KMS-11 (cell line): ENCODE measurements at regions not wholly inside any gene's neighbourhood (a gene's known extent, or its start where the extent isn't known, plus 50 kb on each side); places are given as distances from the start of the nearest gene placed in this dataset.

Source experiments
- H2AFZ ChIP-seq: fragments of 200-600 bp; sonication (generic); 2 replicates; pipeline ENCODE4 v1.6.1; 2016; ENCODE audit warnings: antibody characterized with exemption, mixed run types, low read depth
- H3K27ac ChIP-seq: fragments of 200-600 bp; sonication (generic); 2 replicates; pipeline ENCODE4 v1.6.1; 2016; ENCODE audit warnings: mild to moderate bottlenecking, mixed run types
- H3K27me3 ChIP-seq: fragments of 200-600 bp; sonication (generic); 2 replicates; pipeline ENCODE4 v1.6.1; 2017; ENCODE audit warnings: mild to moderate bottlenecking, low read depth, mixed run types, moderate library complexity; ENCODE audit not compliant: insufficient read depth
- H3K36me3 ChIP-seq: fragments of 200-600 bp; sonication (generic); 2 replicates; pipeline ENCODE4 v1.6.1; 2017; ENCODE audit warnings: mild to moderate bottlenecking, mixed run types; ENCODE audit not compliant: insufficient read depth
- H3K4me1 ChIP-seq: fragments of 200-600 bp; sonication (generic); 2 replicates; pipeline ENCODE4 v1.6.1; 2016; ENCODE audit warnings: mild to moderate bottlenecking, low read depth, mixed run types; ENCODE audit not compliant: poor library complexity, severe bottlenecking
- H3K4me2 ChIP-seq: fragments of 200-600 bp; sonication (generic); 2 replicates; pipeline ENCODE4 v1.7.0; 2016; ENCODE audit warnings: mild to moderate bottlenecking, mixed run types
- H3K4me3 ChIP-seq: fragments of 200-600 bp; sonication (generic); IDR thresholded peaks from 2 replicates; pipeline ENCODE4 v1.6.1; 2017; ENCODE audit warnings: low read depth, low read length, mixed read lengths; ENCODE audit not compliant: insufficient read depth
- H3K79me2 ChIP-seq: fragments of 200-600 bp; sonication (generic); 2 replicates; pipeline ENCODE4 v1.6.1; 2016; ENCODE audit warnings: low read depth, mixed run types; ENCODE audit not compliant: insufficient read depth
- H3K9ac ChIP-seq: fragments of 200-600 bp; sonication (generic); 2 replicates; pipeline ENCODE4 v1.6.1; 2016; ENCODE audit warnings: mild to moderate bottlenecking, mixed run types
- H4K20me1 ChIP-seq: fragments of 200-600 bp; sonication (generic); 2 replicates; pipeline ENCODE4 v1.6.1; 2016; ENCODE audit warnings: mild to moderate bottlenecking, mixed run types; ENCODE audit not compliant: insufficient read depth
- CTCF ChIP-seq: fragments of 200-600 bp; sonication (generic); conservative IDR thresholded peaks from 2 replicates; pipeline ENCODE4 v1.6.1; 2017; ENCODE audit warnings: low read depth, mild to moderate bottlenecking, antibody characterized with exemption, low read length, moderate library complexity, mixed read lengths

- no peaks in the 10 kb centered on the region for H3K79me2 ChIP-seq
- H3K27me3 ChIP-seq: no peaks in the 10 kb centered on the region
- no peaks in the 10 kb centered on the region for H3K36me3 ChIP-seq
- no peaks in the 10 kb centered on the region for H3K4me1 ChIP-seq
- H3K4me2 ChIP-seq: no peak overlapping the region
- H3K9ac ChIP-seq: no peak overlapping the region
- no peaks in the 10 kb centered on the region for H4K20me1 ChIP-seq
- TF ChIP-seq CTCF: no peak
- H3K4me3 ChIP-seq: no peak overlapping the region
- no peak overlapping the region for H2AFZ ChIP-seq
- no peak overlapping the region for H3K27ac ChIP-seq
Measured at GRCh38 chr5:163622799-163623198, 117.4 kb downstream of the MAT2B start.

DNA sequence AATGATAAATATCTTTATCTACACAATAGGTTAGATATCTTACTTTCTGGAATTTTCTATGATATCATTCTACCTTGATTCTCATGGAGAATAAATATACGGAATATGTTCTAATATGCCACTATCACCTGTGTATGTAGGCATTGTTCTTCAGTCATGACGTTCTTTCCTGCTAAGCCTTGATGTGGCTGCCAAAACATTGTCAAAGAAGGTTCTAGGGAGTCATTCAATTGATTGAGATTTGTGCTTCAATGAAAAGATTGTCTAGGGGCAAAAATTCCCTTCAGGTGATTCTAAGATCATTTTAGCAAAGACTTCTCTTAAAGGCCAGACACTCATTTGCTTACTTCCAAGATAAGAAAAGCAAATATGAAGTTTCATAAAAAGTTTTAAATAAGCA, 118.1 kb downstream of the MAT2B start:
- no peak for TF ChIP-seq CTCF
- H3K27ac ChIP-seq: no peak overlapping the region
- H3K27me3 ChIP-seq: no peaks in the 10 kb centered on the region
- no peak overlapping the region for H3K4me2 ChIP-seq
- H3K36me3 ChIP-seq: no peaks in the 10 kb centered on the region
- H3K79me2 ChIP-seq: no peaks in the 10 kb centered on the region
- no peak overlapping the region for H3K4me3 ChIP-seq
- no peak overlapping the region for H2AFZ ChIP-seq
- H4K20me1 ChIP-seq: no peaks in the 10 kb centered on the region
- no peak overlapping the region for H3K9ac ChIP-seq
- H3K4me1 ChIP-seq: no peaks in the 10 kb centered on the region

DNA sequence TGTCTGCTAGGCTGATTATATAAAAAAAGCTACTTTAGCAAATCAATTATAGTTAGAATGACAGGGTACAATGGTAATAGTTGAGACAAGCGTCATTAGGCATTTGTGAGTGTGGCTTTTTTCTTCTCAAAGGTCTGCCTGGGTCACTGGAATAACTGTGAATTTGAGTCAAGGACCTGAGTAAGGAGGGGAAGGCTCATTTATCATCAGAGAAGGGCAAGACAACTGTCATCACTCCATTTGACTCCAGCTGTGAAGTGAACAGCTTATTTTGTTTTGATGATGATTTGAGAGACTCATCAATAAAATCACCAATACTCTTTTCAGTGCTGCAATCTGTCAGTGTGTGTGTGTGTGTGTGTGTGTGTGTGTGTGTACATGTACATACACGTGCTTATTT, 118.6 kb downstream of the MAT2B start:
- Histone ChIP-seq H3K4me2 (no peak overlapping the region), H3K36me3 (no peaks in the 10 kb centered on the region), H4K20me1 (no peaks in the 10 kb centered on the region), H3K4me1 (no peaks in the 10 kb centered on the region), H3K27me3 (no peaks in the 10 kb centered on the region), H3K4me3 (no peak overlapping the region), H2AFZ (no peak overlapping the region), H3K9ac (no peak overlapping the region), H3K27ac (no peak overlapping the region), H3K79me2 (no peaks in the 10 kb centered on the region)
- no peak for TF ChIP-seq CTCF

GRCh38 chr5:163624431-163624830, 119.0 kb downstream of the MAT2B start:
- Histone ChIP-seq H3K36me3 (no peaks in the 10 kb centered on the region), H3K27me3 (no peaks in the 10 kb centered on the region), H3K27ac (no peak overlapping the region), H3K79me2 (no peaks in the 10 kb centered on the region), H4K20me1 (no peaks in the 10 kb centered on the region), H3K4me1 (no peaks in the 10 kb centered on the region), H3K4me2 (no peak overlapping the region), H2AFZ (no peak overlapping the region), H3K9ac (no peak overlapping the region), H3K4me3 (no peak overlapping the region)
- TF ChIP-seq CTCF: no peak
